ENCODE measurements at regions not wholly inside any gene's neighbourhood (a gene's known extent, or its start where the extent isn't known, plus 50 kb on each side); places are given as distances from the start of the nearest gene placed in this dataset.
"Not testable (repeated sequence)": the region's sequence is repeated elsewhere in the genome, so short reads cannot be mapped to it uniquely, and the experiment has no call there.

DNA sequence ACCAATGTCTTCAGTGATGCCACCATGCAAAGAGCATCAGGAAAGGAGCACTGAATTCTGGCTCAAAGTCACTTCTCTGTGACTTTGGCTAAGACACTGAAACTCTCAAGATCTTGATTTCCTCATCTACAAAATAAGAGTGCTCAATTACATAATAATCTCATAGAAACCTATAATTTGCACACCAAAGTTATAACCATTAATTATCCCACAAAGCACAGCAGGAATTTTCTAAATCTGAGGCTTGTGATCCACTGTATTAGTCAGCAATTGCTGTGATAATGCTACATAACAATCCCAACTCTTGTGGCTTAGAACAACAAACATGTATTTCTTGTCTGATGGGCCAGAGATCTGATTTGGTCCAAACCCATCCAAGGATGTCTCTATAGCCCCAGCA, 108.7 kb downstream of the PSMG1 start:
- no peaks in the 10 kb centered on the region for H3K27me3 ChIP-seq
- H3K9me3 ChIP-seq, result no peaks in the 10 kb centered on the region
- no peaks in the 10 kb centered on the region for H3K36me3 ChIP-seq
- intact Hi-C loops (cut with DNase I), result no loop called here
- no peak overlapping the region for H3K27ac ChIP-seq
- no peak for TF ChIP-seq EP300 (IDR thresholded peaks at IDR 0.05)
- no peak for TF ChIP-seq POLR2A (IDR thresholded peaks at IDR 0.05)
- TF ChIP-seq, protein P1, sequence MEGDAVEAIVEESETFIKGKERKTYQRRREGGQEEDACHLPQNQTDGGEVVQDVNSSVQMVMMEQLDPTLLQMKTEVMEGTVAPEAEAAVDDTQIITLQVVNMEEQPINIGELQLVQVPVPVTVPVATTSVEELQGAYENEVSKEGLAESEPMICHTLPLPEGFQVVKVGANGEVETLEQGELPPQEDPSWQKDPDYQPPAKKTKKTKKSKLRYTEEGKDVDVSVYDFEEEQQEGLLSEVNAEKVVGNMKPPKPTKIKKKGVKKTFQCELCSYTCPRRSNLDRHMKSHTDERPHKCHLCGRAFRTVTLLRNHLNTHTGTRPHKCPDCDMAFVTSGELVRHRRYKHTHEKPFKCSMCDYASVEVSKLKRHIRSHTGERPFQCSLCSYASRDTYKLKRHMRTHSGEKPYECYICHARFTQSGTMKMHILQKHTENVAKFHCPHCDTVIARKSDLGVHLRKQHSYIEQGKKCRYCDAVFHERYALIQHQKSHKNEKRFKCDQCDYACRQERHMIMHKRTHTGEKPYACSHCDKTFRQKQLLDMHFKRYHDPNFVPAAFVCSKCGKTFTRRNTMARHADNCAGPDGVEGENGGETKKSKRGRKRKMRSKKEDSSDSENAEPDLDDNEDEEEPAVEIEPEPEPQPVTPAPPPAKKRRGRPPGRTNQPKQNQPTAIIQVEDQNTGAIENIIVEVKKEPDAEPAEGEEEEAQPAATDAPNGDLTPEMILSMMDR (IDR thresholded peaks at IDR 0.05), result no peak
- no peak for TF ChIP-seq POLR2AphosphoS5 (IDR thresholded peaks at IDR 0.05)
- no peak for DNase-seq
- H3K4me3 ChIP-seq, result no peak overlapping the region
- peaks cover 0 to 23% (median 0%) of the 10 kb centered on the region in 4 donors for H3K4me1 ChIP-seq

DNA sequence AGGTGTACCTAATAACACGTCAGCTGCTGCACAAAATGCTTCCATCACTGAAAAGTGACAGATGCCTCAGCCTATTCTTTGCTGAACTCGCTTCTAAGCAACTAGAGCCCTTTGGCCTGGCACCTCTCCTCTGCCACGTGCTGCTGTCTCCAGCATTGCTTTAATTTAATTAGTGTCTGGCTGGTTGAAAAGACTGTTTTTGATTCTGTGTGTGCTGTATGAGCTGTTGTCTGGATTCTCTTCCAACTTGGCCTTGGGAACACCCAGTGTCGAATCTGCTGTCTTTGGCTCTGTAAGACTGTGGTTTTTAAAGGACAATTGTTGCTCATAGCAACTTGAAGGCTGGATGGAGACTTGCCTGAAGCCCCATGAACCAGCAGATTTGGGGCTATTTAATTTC, 109.5 kb downstream of the PSMG1 start:
- H3K4me3 ChIP-seq, result no peak overlapping the region
- intact Hi-C loops (cut with DNase I), result no loop called here
- peaks cover 0 to 23% (median 0%) of the 10 kb centered on the region in 4 donors for H3K4me1 ChIP-seq
- H3K27me3 ChIP-seq, result no peaks in the 10 kb centered on the region
- WGBS, 2 donors, result 79 to 83% methylated on average over 4 of the region's 4 CpGs
- no peaks in the 10 kb centered on the region for H3K9me3 ChIP-seq
- H3K36me3 ChIP-seq, result no peaks in the 10 kb centered on the region
- no peak for DNase-seq
- no peak overlapping the region for H3K27ac ChIP-seq
- TF ChIP-seq, protein P1 (IDR thresholded peaks at IDR 0.05), result no peak
- TF ChIP-seq POLR2A (IDR thresholded peaks at IDR 0.05) (no peak), POLR2AphosphoS5 (IDR thresholded peaks at IDR 0.05) (no peak), EP300 (IDR thresholded peaks at IDR 0.05) (no peak)

DNA sequence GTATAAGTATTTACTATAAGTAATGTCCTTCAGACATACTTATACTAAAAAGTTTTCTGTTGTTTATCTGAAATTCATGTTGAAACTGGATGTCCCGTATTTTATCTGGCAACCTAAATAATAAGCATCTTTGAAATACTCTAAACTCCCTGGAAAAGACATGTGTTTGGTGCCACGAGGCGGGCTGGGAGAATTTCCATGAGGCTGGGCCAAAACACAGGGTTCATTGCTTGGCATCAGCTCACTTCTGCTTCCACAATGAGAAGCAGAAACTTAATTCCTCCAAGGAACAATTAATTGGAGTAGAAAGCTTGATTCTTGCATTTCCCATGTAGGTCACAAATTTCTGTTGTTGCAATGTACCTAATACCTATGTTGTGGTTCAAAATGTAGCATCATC, 110.2 kb downstream of the PSMG1 start:
- Histone ChIP-seq H3K4me1 (peaks cover 0 to 23% (median 0%) of the 10 kb centered on the region in 4 donors), H3K4me3 (no peak overlapping the region), H3K27ac (peak overlapping the region in 1 of 4 donors; percentile 16), H3K36me3 (no peaks in the 10 kb centered on the region), H3K27me3 (no peaks in the 10 kb centered on the region), H3K9me3 (no peaks in the 10 kb centered on the region)
- TF ChIP-seq, protein P1 (IDR thresholded peaks at IDR 0.05), result no peak
- no peak for TF ChIP-seq EP300 (IDR thresholded peaks at IDR 0.05)
- no peak for TF ChIP-seq POLR2AphosphoS5 (IDR thresholded peaks at IDR 0.05)
- TF ChIP-seq POLR2A (IDR thresholded peaks at IDR 0.05), result no peak
- DNase-seq, result no peak
- WGBS, 2 donors, result 76 to 82% methylated on average over 3 of the region's 3 CpGs
- intact Hi-C loops (cut with DNase I), result no loop called here

DNA sequence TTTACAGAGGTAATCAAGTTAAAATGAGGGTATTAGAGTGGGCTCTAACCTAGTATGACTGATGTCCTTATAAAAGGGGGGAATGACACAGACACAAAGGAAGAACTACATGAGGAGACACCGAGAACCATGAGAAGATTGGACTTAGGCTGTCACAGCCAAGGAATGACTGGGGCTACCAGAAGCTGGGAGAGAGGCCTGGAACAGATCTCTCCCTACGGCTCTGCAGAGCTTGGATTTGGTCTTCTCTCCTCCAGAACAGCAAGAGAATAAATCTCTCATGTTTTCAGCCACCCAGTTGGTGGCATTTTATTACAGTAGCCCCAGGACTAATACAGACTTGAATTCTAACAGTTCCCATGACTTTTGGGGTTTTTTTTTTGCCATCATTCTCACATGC, 110.8 kb downstream of the PSMG1 start:
- H3K27me3 ChIP-seq, result no peaks in the 10 kb centered on the region
- no peaks in the 10 kb centered on the region for H3K36me3 ChIP-seq
- DNase-seq, result no peak
- peak overlapping the region in 1 of 4 donors; percentile 16 for H3K27ac ChIP-seq
- no peaks in the 10 kb centered on the region for H3K9me3 ChIP-seq
- 81 to 87% methylated on average over 2 of the region's 2 CpGs for WGBS, 2 donors
- TF ChIP-seq POLR2A (IDR thresholded peaks at IDR 0.05) (no peak), EP300 (IDR thresholded peaks at IDR 0.05) (no peak), POLR2AphosphoS5 (IDR thresholded peaks at IDR 0.05) (no peak)
- TF ChIP-seq, protein P1 (IDR thresholded peaks at IDR 0.05), result no peak
- peaks cover 0 to 23% (median 0%) of the 10 kb centered on the region in 4 donors for H3K4me1 ChIP-seq
- intact Hi-C loops (cut with DNase I), result no loop called here
- H3K4me3 ChIP-seq, result no peak overlapping the region

DNA sequence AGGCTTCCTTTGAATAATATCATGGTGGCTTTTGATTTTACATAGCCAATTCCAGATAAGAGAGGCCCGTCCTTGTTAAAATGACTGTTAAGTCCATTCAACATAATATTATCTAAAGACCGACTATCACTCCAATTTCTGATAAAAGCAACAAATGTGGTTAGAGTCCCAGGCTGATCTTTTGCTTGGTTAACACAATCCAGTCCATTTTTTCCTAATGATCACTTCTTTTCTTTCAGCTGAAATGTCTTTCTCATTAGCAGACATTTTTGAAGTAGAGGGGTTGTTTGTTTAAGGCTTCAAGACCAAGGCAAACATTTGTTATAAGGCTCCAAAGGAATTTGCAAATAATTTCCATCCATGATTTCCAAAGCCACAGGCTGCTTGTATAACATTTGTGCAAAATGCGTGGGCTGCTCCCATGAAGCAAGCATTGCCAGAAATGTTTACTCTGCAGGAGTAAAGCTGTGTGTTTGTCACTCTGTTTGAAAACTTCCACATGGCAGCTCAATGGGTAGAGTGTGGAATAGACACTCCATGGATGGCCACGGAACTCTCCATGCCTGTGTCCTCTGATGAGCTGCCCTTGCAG, 111.5 kb downstream of the PSMG1 start:
- H3K36me3 ChIP-seq, result no peaks in the 10 kb centered on the region
- H3K4me3 ChIP-seq, result no peak overlapping the region
- WGBS, 2 donors, result 80 to 84% methylated on average over 4 of the region's 4 CpGs
- H3K27me3 ChIP-seq, result no peaks in the 10 kb centered on the region
- no peaks in the 10 kb centered on the region for H3K9me3 ChIP-seq
- no peak for DNase-seq
- peaks cover 0 to 26% (median 1%) of the 10 kb centered on the region in 4 donors for H3K4me1 ChIP-seq
- TF ChIP-seq POLR2AphosphoS5 (IDR thresholded peaks at IDR 0.05), result no peak
- TF ChIP-seq EP300 (IDR thresholded peaks at IDR 0.05), result no peak
- TF ChIP-seq, protein P1 (IDR thresholded peaks at IDR 0.05), result no peak
- no peak for TF ChIP-seq POLR2A (IDR thresholded peaks at IDR 0.05)
- H3K27ac ChIP-seq, result no peak overlapping the region
- intact Hi-C loops (cut with DNase I), result no loop called here

DNA sequence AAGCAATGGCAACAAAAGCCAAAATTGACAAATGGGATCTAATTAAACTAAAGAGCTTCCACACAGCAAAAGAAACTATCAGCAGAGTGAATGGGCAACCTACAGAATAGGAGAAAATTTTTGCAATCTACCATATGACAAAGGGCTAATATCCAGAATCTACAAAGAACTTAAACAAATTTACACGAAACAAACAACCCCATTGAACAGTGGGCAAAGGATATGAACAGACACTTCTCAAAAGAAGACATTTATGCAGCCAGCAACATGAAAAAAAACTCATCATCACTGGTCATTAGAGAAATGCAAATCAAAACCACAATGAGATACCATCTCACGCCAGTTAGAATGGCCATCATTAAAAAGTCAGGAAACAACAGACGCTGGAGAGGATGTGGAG, 113.4 kb downstream of the PSMG1 start:
- intact Hi-C loops (cut with DNase I); H3K27me3 ChIP-seq; DNase-seq; H3K27ac ChIP-seq; H3K36me3 ChIP-seq; H3K4me3 ChIP-seq; H3K9me3 ChIP-seq: not testable (repeated sequence)
- peaks cover 0 to 31% (median 2%) of the 10 kb centered on the region in 4 donors for H3K4me1 ChIP-seq
- WGBS, 2 donors, result 84 to 90% methylated on average over 3 of the region's 3 CpGs

All from sigmoid colon (tissue), 6 donors.